DMS 273 (cell line): ENCODE measurements at regions not wholly inside any gene's neighbourhood (a gene's known extent, or its start where the extent isn't known, plus 50 kb on each side); places are given as distances from the start of the nearest gene placed in this dataset.
"Not testable (repeated sequence)": the region's sequence is repeated elsewhere in the genome, so short reads cannot be mapped to it uniquely, and the experiment has no call there.

ENCODE experiments used
- DNase-seq: peaks from one replicate; lab custom pipeline; 2025; ENCODE audit not compliant: unreplicated experiment; lab: John Stamatoyannopoulos, UW

DNA sequence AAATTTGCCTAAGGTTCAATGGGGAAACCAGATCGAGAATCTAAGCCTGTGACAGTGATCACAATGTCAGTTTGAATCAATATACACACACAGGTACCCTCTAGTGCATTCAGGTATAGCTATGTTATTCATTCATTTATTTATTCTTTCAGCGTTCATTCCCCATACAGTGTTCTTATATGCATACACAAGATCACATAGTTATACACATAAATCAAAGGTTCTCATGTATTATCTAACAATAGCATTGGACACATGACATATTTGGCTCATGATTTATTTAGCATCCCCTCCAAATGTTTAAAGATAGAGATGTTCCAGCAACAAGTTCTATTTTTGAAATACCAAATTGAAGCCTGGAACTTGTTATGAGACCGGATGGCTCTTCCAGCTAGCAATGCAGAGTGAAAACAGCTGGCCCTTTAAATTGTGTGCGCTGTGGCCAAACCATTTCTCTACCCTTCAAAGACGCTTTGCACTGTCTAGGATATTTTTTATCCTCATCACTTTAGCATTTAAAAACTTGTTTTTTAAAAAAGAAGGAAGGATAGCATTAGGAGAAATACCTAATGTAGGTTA lies 131.0 kb downstream of the ATXN3L start:
- DNase-seq = no peak

DNA sequence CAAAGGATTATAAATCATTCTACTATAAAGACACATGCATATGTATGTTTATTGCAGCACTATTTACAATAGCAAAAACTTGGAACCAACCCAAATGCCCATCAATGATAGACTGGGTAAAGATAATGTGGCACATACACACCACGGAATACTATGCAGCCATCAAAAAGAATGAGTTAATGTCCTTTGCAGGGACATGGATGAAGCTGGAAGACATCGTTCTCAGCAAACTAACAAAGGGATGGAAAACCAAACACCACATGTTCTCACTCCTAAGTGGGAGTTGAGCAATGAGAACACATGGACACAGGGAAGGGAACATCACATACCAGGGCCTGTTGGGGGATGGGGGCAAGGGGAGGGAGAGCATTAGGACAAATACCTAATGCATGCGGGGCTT lies 133.2 kb downstream of the ATXN3L start:
- DNase-seq = not testable (repeated sequence)

DNA sequence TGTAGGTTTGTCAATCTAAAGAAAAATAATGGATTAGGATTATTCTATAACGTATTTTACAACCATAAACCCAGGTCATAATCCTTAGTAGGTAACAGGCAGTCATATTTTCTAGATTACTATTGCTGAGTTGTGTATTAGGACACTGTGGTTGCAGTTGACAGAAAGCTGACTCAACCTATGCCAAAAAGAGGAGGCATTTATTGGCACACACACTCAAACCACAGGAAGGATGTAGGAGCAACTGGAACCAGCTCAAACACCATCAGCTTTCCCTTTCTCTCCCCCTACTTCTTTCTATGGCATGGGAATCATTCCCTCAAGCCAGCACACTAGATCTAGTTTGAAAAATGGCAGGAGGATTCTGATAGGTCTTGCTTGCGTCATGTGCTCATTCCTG lies 136.4 kb upstream of the FAM9C start:
- DNase-seq = no peak

DNA sequence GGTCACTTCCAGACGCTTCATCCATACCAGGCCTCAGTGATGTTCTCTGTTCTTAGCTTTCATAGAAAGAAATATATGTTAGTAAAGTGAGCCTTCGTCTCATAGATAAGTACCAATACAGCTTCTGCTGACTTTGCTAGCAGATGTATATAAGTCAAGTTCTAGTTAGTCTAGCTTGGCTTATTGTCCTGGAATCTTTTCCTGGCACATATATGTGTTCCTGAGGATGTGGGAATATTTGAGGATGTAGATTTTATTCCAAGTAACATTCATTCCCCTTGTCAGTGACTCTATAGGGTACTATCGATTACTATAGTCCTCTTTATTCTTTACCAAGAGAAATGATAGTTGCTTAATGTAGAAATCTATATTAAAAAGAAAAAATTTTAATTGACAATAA lies 135.2 kb upstream of the FAM9C start:
- no peak for DNase-seq

DNA sequence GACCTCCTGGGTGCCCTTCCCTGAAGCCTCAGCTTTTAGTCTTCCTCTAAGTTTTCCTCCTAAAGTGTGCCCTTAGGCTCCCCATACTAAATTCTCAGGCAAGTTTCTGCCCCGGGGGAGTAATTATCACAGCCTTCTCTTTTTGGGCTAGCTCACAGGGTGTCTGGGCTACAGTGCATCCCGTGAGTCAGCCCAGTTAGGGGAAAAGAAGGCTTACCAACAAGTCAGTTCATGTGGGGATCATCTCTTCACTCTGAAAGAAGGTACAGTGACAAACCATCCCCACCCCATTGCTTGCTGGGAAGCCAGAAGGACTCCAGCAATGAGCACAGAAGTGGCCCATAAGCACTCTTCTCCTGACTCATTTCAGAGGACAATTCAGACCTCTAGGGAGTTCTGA lies 134.7 kb upstream of the FAM9C start:
- DNase-seq = no peak

DNA sequence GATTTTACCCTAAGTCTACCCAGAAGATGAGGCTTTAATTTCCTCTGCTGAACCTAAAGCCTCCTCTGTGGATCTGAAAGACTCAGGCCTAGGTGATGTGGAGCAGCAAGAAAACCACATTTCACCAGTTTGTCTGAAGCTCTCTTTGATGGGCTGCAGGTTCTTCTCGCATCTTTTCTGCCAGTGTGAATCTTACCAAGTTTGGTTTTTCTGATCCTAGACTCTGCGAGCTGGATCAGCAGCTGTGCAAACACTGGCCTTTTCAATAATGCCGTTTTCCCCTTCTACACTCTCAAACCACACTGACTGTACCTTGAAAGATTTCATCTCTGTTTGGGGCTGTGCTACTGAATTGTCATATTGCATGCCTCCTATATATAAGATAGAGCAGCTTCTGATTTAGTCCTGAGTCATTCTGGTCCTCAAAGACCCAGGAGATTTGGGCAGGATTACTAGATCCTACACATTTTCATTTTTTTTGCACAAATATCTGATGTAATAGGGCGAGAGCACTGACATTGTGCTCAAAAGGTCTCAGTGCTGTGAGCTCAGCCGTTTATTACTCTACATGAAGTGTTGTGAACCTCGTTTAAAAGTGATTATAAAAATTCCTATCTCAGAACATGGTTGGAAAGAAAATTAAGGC lies 133.6 kb upstream of the FAM9C start:
- no peak for DNase-seq

DNA sequence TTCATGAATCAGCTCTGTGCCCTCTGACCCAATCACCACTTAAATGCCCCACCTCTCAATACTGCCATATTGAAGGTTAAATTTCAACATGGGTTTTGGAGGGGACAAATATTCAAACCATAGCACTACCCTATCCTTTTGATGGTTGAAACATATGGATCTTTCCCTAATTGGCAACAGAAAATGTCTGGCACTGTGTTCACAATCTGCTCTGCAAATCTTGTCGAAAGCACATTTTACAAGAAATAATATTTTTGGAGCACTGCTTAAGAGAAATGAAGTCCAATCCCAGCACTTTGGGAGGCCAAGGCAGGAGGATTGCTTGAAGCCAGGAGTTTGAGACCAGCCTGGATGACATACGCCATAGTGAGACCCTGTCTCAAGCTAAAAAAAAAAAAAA lies 130.6 kb upstream of the FAM9C start:
- DNase-seq = no peak

DNA sequence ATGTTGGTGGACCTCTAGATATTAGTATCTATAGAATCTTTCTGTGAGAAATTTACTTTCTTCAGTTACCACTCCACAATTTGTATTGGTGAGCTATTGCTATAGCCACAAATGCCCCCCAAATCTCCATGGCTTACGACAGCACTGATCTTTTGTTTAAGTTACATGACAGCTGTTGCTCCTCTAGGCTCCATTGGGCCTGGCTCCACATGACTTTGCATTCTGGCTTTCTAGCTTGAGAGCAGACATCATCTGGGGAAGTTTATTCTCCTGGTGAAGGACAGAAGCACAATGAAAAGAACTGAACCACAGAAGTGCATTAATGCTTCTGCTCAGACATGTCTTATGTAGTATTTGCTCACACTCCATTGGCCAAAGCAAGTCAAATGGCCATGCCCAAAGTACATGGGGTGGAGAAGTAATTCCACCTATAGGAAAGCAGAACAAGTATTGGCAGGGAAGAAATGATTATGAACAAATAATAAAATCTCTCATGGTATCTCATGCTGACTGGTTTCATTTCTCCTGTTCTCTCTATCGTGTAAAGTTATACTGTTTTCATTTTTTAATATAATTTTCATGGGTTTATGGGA lies 126.6 kb upstream of the FAM9C start:
- no peak for DNase-seq

DNA sequence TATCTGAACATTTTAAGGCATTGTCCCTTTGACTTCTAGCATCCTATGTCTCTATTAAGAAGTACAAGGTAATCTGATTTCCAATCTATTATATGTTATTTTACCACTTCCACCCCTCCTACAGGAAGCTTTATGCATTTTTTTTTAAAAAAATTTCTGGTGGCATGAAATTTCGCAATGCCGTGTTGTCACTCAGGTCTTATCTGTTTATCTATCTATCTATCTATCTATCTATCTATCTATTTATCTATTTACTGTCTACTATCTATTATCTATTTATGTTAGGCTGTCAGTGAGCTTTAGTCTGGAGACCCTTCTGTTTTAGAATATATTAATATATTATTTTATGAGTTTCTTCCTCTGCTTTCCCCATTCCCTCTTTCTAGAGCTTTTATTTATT lies 125.3 kb upstream of the FAM9C start:
- DNase-seq = no peak

DNA sequence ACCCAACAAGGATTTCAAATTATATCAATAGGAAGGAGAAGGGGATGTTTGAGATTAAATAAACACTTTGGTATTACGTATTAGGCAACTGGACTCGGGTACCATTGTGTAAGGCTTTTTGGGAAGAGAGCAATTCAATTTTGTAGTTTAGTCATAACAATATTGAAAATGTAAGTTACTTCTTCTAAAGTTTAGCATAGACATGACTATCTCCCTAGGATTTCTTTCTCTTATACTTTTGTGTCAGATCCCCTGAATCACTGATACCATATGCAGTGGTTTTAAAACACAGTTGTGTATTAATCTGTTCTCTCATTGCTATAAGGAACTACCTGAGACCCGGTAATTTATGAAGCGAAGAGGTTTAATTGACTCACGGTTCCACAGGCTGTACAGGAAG lies 123.8 kb upstream of the FAM9C start:
- DNase-seq = no peak

DNA sequence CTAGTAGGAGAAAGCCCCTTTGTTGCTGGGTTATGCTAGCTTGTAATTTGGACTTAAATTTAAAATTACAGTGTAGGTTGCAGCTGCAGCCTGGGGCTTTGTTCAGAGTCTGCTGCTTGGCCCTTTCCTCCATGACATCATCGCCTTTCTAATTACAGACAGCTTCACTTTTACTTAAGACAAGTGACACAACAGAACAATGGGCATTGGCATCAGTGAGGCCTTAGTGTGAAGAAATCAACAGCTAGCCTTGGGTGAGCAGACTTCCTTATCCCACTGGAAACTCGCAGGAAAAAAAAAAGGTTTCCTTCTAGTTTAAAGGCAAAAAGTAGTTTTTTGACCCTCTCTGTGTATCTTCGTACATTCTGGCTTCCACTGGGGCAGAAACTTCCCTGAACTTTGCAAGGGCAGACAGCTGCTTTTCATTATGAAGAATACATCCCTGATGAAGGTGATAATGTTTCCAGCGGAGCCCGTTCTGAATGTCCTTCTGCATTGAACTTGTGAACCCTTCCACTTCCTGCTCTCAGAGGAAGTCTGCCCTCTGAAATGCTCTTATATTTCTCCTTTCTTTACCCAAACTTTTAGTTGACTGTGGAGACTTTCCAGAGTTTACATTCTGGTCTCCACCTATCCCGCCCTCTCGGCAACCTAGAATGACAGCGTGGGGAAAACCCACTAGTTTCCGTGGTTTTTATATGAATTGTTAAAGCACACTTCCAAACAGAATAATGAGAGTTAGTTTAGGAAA lies 123.2 kb upstream of the FAM9C start:
- no peak for DNase-seq

DNA sequence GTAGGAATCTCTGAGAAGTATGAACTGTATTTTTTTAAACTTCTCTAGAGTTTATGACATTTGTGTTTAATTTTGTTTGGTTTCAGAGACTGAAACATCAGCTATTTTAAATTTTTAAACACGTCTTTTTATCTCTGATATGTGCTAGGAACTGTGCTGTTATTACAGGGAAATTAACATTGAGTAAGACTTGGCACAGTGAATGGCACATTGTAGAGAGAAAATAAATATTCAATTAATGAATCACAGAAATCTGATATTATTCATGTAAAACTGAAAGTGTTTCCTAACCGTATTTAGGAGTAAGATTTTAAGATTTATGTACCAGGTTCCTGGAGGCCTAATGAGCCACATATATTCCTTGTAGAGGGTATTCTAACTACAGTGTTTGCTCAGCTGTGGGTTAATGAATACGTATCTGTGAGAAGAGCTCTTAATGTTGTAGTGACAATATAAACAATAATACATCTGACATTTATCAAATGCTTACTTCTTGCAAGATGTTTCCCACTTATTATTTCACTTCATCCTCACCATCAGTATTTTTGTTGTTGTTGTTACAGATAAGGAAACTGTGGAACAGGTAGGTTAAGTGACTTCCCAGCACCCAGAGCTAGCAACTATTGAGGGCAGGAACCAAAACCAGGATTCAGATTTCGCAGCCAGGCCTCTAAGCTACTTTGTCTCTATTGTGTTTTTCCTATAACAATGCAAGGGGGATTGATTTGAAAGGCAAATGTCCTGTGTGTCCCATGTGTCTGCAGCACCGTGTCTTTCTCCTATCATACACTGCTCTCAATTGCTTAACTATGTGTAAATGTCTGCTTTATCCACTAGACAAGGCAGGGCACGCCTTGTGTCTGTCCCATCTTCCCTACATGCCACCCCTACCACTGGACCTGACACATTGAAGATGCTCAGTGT lies 121.1 kb upstream of the FAM9C start:
- DNase-seq = no peak

DNA sequence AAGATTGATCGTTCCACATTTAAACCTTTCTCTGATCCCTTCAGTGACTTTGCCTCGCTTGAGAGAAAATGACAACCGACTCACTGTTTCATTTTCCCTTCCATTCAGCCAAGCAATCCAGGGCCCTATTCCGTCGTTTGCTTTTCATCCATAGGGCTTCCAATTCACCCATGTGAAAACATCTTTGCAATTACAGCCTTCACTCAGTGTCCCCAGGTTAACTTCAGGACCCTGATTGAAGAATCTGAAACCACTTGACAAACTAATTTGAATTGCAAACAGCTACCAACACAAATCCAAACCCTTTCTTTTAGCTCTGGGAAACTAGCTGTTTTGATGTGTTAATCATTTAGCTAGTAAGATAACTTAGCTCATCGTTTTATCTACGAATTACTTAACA lies 120.2 kb upstream of the FAM9C start:
- DNase-seq = no peak

DNA sequence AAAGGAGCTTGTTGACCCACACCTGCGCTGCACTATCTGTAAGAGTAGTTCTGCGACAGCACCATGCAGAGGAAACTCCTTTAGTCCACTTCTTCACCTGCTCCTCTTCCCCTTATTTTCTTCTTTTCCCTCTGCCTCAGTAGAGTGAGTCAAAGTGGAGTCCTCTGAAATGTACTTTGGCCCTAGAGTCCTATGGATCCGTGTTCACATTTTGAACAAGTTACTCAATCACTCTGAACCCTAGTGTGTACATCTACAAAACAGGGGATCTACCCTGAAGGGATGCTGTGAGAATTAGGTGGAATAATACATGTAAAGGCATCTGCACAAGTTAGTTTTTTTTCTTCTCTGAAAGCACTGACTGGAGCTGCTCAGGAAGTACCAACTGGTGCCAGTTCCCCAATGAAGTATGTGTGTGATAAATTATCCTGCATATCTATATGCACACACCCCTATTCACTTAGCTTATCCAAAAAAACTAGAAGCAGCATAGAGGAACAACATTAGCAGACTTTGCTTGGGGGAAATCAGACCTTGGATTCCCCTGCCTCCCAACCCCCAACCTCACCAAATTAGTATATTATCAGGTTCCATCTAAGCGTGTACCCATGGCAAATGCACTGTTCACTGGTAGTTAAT lies 118.5 kb upstream of the FAM9C start:
- no peak for DNase-seq

DNA sequence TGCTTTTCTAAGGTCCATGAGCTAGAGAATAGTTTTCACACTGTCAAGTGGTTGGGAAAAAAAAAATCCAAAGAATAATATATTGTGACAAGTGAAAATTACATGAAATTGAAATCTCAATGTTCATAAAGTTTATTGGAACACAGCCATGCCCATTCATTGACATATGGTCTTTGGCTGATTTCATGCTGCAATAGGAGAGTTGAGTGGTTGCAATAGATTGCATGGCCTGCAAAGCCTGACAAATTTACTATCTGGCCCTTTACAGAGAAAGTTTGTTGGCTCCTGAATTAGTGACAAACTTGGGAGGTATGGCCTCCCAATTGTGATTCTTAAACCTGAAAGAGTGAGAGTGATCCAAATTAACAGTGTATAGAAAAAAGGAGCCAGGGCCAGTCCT lies 115.5 kb upstream of the FAM9C start:
- peak; percentile 55 for DNase-seq

DNA sequence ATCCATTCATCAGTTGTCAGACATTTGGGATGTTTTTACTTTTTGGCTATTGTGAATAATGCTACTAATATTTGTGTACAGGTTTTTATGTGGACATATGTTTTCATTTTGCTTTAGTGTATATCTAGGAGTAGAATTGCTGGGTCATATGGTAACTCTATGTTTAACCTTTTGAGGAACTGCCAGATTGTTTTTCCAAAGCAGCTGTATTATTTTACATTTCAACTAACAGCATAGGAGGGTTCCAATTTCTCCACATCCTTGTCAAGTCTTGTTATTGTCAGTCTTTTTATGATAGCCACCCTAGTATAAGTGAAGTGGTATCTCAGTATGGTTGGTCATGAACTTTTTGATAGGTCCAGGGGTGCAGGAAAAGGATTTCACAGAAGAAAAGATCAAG lies 114.5 kb upstream of the FAM9C start:
- peak; percentile 22 for DNase-seq

DNA sequence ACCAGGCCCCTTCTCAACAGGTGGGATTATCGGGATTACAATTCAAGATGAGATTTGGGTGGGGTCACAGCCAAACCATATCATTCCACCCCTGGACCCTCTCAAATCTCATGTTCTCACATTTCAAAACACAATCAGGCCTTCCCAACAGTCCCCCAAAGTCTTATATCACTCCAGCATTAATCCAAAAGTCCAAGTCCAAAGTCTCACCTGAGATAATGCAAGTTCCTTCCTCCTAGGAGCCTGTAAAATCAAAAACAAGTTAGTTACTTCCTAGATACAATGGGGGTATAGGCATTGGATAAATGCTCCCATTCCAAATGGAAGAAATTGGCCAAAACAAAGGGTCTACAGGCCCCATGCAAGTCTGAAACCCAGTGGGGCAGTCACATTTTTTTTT lies 111.1 kb upstream of the FAM9C start:
- DNase-seq = not testable (repeated sequence)

DNA sequence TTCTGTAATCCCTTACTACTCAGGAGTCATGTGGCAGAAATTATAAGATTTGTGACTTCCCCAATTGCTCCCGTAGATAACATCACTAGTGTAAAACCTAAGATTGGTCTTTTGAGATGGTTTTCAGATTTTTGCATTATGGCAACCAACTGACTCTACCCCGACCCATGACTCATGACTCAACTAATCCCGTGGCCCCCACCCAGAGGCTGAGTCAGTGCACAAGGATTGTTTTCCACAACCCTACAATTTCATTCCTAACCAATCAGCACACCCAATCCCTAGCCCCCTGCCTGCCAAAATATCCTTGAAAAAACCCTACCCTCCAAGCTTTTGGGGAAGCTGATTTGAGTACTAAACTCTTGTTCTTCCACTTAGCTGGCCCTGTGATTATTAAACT lies 109.4 kb upstream of the FAM9C start:
- DNase-seq = no peak

DNA sequence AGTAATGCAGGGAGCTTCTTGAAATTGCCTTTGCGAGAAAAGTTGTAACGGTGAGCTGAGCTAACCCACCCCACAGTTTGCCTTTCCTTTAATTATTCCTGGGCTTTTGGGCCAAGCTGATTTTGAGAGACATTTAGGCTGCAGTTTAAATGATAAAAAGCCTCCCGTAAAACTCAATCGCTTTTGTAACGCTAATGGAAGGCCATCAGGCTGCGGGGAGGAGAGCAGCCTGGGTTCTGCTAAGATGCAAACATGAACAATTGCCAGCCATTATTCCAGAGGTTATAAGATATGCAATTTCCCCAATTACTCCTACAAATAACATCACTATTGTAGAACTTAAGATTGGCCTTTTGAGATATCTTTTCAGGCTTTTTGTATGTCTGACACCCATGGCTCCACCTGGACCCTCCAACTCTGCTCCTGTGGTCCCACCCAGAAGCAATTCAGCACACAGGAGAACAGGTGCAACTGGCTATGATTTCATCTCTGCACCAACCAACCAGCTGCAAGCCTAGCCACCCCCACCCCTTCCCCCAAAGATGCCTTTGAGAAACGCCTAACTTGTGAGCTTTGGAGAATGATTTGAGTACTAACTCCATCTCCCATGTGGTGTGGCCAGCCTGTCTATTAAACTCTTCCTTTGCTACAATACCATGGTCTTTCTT lies 108.2 kb upstream of the FAM9C start:
- DNase-seq = no peak

DNA sequence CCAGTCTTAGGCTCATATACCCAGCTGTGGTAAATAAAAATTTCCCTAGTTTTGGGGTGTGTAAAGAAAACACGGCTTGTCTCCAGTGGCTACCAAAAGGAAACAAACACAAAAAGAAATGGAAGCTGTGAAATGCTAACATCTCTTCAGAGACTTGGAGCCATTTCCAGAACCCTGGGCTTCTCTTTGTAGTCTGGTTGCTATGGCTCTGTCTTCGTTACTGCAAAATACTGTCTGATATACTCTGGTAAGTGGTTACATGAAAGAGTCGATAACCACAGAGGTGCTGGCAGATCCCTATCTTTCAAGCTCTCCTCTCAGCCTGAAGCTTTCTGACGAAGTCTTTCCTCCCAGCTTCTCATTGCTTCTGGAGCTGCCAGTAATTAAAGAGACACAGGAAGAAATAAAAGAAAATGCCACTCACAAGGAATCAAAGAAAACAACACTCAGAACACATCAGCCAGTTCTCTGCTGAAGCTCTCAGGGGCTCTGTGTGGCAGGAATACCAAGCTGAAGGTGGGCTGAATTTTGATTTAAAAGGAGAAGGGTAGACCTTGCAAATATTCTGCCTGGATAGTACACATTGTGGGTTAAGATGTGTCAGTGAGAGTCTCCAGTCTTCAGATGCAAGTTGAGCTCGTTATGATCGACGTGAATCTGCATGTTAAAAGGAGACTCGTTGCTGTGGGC lies 107.6 kb upstream of the FAM9C start:
- DNase-seq = no peak
